ENCODE measurements at regions not wholly inside any gene's neighbourhood (a gene's known extent, or its start where the extent isn't known, plus 50 kb on each side); places are given as distances from the start of the nearest gene placed in this dataset.

- no peak overlapping the region for H3K14ac ChIP-seq (ENCODE audit: insufficient read depth, low read length)
- no peaks in the 10 kb centered on the region for H3K9me3 ChIP-seq (ENCODE audit: control insufficient read depth, low read depth, low read length)
- peak overlapping the region in 1 of 3 experiments; percentile 17; a peak in 2 of 7 replicates for H3K27ac Mint-ChIP-seq
Observed at GRCh38 chr9:107693625-107694326, 204.2 kb upstream of the KLF4 start.

More at GRCh38 chr9:107693625-107694326, 204.2 kb upstream of the KLF4 start:
- H4K8ac ChIP-seq (replicated peaks; ENCODE audit: insufficient read length, low read depth, low read length) = no peak overlapping the region
- no peak overlapping the region for H2BK120ac ChIP-seq (ENCODE audit: low read depth, low read length, poor library complexity, severe bottlenecking)
- no peak overlapping the region for H3T11ph ChIP-seq (ENCODE audit: low read length)
- no peaks in the 10 kb centered on the region for H3K27me3 ChIP-seq (ENCODE audit: insufficient read depth, low read length)
- H3K79me1 ChIP-seq (ENCODE audit: insufficient read depth, low read depth, low read length, poor library complexity, severe bottlenecking) = no peaks in the 10 kb centered on the region
- Mint-ChIP-seq H3K9me3 (peaks cover 4% of the 10 kb centered on the region in 2 experiments; a peak in 3 of 5 replicates), H3K4me3 (no peak overlapping the region), H3K36me3 (ENCODE audit: insufficient read depth in 1 of 3, low read depth in 3 of 3) (peaks cover 0 to 4% (median 4%) of the 10 kb centered on the region in 3 experiments; a peak in 5 of 7 replicates), H3K27me3 (ENCODE audit: low read depth) (peaks cover 3% of the 10 kb centered on the region; the same call in 1 of the 2 replicates), H3K4me1 (0 out of 4 replicates have a peak, but pooled peaks cover 0 to 2% of the 10 kb centered on the region in 2 experiments)
- no peak overlapping the region for H3K4me2 ChIP-seq (ENCODE audit: insufficient read depth, insufficient read length, low read length)
- no peak overlapping the region for H2AFZ ChIP-seq (ENCODE audit: low read length)
- WGBS (ENCODE audit: extremely low coverage, insufficient read length, low lambda C conversion rate) = no CpG with 5 or more reads among the region's 7 CpGs
- no peak overlapping the region for H2AK5ac ChIP-seq (ENCODE audit: insufficient read length, low read length)
- no peak overlapping the region for H4K91ac ChIP-seq (ENCODE audit: insufficient read length, low read depth, low read length)
- peak overlapping the region; percentile 26 for H2BK20ac ChIP-seq (ENCODE audit: low read depth, low read length, poor library complexity, severe bottlenecking)
- H3K23ac ChIP-seq (ENCODE audit: insufficient read length, low read depth, low read length) = no peak overlapping the region
- no peak overlapping the region for H3K27ac ChIP-seq (ENCODE audit: insufficient read length, low read depth, low read length)
- H3K56ac ChIP-seq (ENCODE audit: insufficient read length, low read depth, low read length) = no peak overlapping the region
- H3K18ac ChIP-seq (ENCODE audit: insufficient read length, low read depth, low read length) = no peak overlapping the region
- H4K20me1 ChIP-seq (ENCODE audit: control insufficient read depth, insufficient read depth, insufficient read length) = no peaks in the 10 kb centered on the region
- no peak for TF ChIP-seq CTCF (conservative IDR thresholded peaks at IDR 0.05)
- no peaks in the 10 kb centered on the region for H3K23me2 ChIP-seq (ENCODE audit: insufficient read length, low read depth, low read length, poor library complexity, severe bottlenecking)
- no peak overlapping the region for H2BK12ac ChIP-seq (ENCODE audit: insufficient read length, low read depth, low read length)
- no peak overlapping the region for H4K5ac ChIP-seq (ENCODE audit: insufficient read length, low read depth, low read length)
- H3K4me1 ChIP-seq (ENCODE audit: insufficient read depth, low read length) = no peaks in the 10 kb centered on the region
- no peak overlapping the region for H2BK5ac ChIP-seq (ENCODE audit: insufficient read length, low read length)
- no peak overlapping the region for H2BK15ac ChIP-seq (ENCODE audit: low read depth, low read length)
- H3K4ac ChIP-seq (ENCODE audit: low read depth, low read length) = no peak overlapping the region
- DNase-seq = no peak
- H3K79me2 ChIP-seq (ENCODE audit: insufficient read depth, low read length) = no peaks in the 10 kb centered on the region
- H3K9ac ChIP-seq (ENCODE audit: extremely low read depth, insufficient read length, low read length) = no peak overlapping the region
